ENCODE measurements at regions not wholly inside any gene's neighbourhood (a gene's known extent, or its start where the extent isn't known, plus 50 kb on each side); places are given as distances from the start of the nearest gene placed in this dataset.

GRCh38 chr5:164713682-164714081 is 1208.3 kb downstream of the MAT2B start (continued):
- TF ChIP-seq FOXP4 (CRISPR knock-in tag; IDR thresholded peaks at IDR 0.05) (no peak), SP1 (CRISPR knock-in tag; conservative IDR thresholded peaks at IDR 0.05) (no peak)

- no peak overlapping the region for H3K4me3 Mint-ChIP-seq
- POLR2A ChIA-PET, result no interaction called here
- ATAC-seq (no peak), DNase-seq (ENCODE audit: low spot score) (no peak)
- TF ChIP-seq MXD4 (CRISPR knock-in tag; IDR thresholded peaks at IDR 0.05; ENCODE audit: borderline replicate concordance) (no peak), E2F1 (CRISPR knock-in tag; IDR thresholded peaks at IDR 0.05) (no peak), ERG (CRISPR knock-in tag; IDR thresholded peaks at IDR 0.05) (no peak), TEAD1 (CRISPR knock-in tag; IDR thresholded peaks at IDR 0.05) (no peak), NFE2L1 (CRISPR knock-in tag; IDR thresholded peaks at IDR 0.05) (no peak), SMAD3 (CRISPR knock-in tag; IDR thresholded peaks at IDR 0.05; ENCODE audit: borderline replicate concordance) (no peak), FOXP4 (CRISPR knock-in tag; IDR thresholded peaks at IDR 0.05) (no peak), FOXJ3 (CRISPR knock-in tag; IDR thresholded peaks at IDR 0.05; ENCODE audit: borderline replicate concordance) (no peak), ZNF425 (CRISPR knock-in tag; conservative IDR thresholded peaks at IDR 0.05) (no peak), ATF3 (CRISPR knock-in tag; conservative IDR thresholded peaks at IDR 0.05) (no peak), EMX1 (CRISPR knock-in tag; IDR thresholded peaks at IDR 0.05) (no peak)
- no peaks in the 10 kb centered on the region for H3K4me1 Mint-ChIP-seq
- H3K9me3 Mint-ChIP-seq, result no peaks in the 10 kb centered on the region
- H3K27me3 Mint-ChIP-seq (ENCODE audit: low read depth), result no peaks in the 10 kb centered on the region
- H3K36me3 Mint-ChIP-seq, result no peaks in the 10 kb centered on the region
- CTCF ChIA-PET, result no interaction called here
- H3K27ac Mint-ChIP-seq, result no peak overlapping the region
These were observed 1215.7 kb downstream of the MAT2B start for GRCh38 chr5:164721116-164721515.

- ChIA-PET POLR2A (no interaction called here), CTCF (no interaction called here)
- Mint-ChIP-seq H3K4me3 (no peak overlapping the region), H3K9me3 (no peaks in the 10 kb centered on the region), H3K27ac (no peak overlapping the region), H3K27me3 (ENCODE audit: low read depth) (no peaks in the 10 kb centered on the region), H3K4me1 (no peaks in the 10 kb centered on the region), H3K36me3 (no peaks in the 10 kb centered on the region)
- TF ChIP-seq IRF1 (CRISPR knock-in tag; IDR thresholded peaks at IDR 0.05) (no peak), CDX4 (CRISPR knock-in tag; IDR thresholded peaks at IDR 0.05; ENCODE audit: borderline replicate concordance) (no peak), USF1 (CRISPR knock-in tag; IDR thresholded peaks at IDR 0.05) (no peak), MXD4 (CRISPR knock-in tag; IDR thresholded peaks at IDR 0.05; ENCODE audit: borderline replicate concordance) (no peak), ZMAT4 (CRISPR knock-in tag; IDR thresholded peaks at IDR 0.05) (no peak), TEAD1 (CRISPR knock-in tag; IDR thresholded peaks at IDR 0.05) (no peak), HMGA2 (CRISPR knock-in tag; IDR thresholded peaks at IDR 0.05) (no peak)
- ATAC-seq (no peak), DNase-seq (ENCODE audit: low spot score) (no peak)
These were observed 1216.2 kb downstream of the MAT2B start for GRCh38 chr5:164721656-164722055.
